KMS-11 (cell line): ENCODE measurements at regions not wholly inside any gene's neighbourhood (a gene's known extent, or its start where the extent isn't known, plus 50 kb on each side); places are given as distances from the start of the nearest gene placed in this dataset.

ENCODE experiments used
- H2AFZ ChIP-seq: fragments of 200-600 bp; sonication (generic); 2 replicates; pipeline ENCODE4 v1.6.1; 2016; ENCODE audit warnings: antibody characterized with exemption, mixed run types, low read depth
- H3K27ac ChIP-seq: fragments of 200-600 bp; sonication (generic); 2 replicates; pipeline ENCODE4 v1.6.1; 2016; ENCODE audit warnings: mild to moderate bottlenecking, mixed run types
- H3K27me3 ChIP-seq: fragments of 200-600 bp; sonication (generic); 2 replicates; pipeline ENCODE4 v1.6.1; 2017; ENCODE audit warnings: mild to moderate bottlenecking, low read depth, mixed run types, moderate library complexity; ENCODE audit not compliant: insufficient read depth
- H3K36me3 ChIP-seq: fragments of 200-600 bp; sonication (generic); 2 replicates; pipeline ENCODE4 v1.6.1; 2017; ENCODE audit warnings: mild to moderate bottlenecking, mixed run types; ENCODE audit not compliant: insufficient read depth
- H3K4me1 ChIP-seq: fragments of 200-600 bp; sonication (generic); 2 replicates; pipeline ENCODE4 v1.6.1; 2016; ENCODE audit warnings: mild to moderate bottlenecking, low read depth, mixed run types; ENCODE audit not compliant: poor library complexity, severe bottlenecking
- H3K4me2 ChIP-seq: fragments of 200-600 bp; sonication (generic); 2 replicates; pipeline ENCODE4 v1.7.0; 2016; ENCODE audit warnings: mild to moderate bottlenecking, mixed run types
- H3K4me3 ChIP-seq: fragments of 200-600 bp; sonication (generic); IDR thresholded peaks from 2 replicates; pipeline ENCODE4 v1.6.1; 2017; ENCODE audit warnings: low read depth, low read length, mixed read lengths; ENCODE audit not compliant: insufficient read depth
- H3K79me2 ChIP-seq: fragments of 200-600 bp; sonication (generic); 2 replicates; pipeline ENCODE4 v1.6.1; 2016; ENCODE audit warnings: low read depth, mixed run types; ENCODE audit not compliant: insufficient read depth
- H3K9ac ChIP-seq: fragments of 200-600 bp; sonication (generic); 2 replicates; pipeline ENCODE4 v1.6.1; 2016; ENCODE audit warnings: mild to moderate bottlenecking, mixed run types
- H4K20me1 ChIP-seq: fragments of 200-600 bp; sonication (generic); 2 replicates; pipeline ENCODE4 v1.6.1; 2016; ENCODE audit warnings: mild to moderate bottlenecking, mixed run types; ENCODE audit not compliant: insufficient read depth
- TF ChIP-seq, protein P1 (sequence below): fragments of 200-600 bp; sonication (generic); conservative IDR thresholded peaks from 2 replicates; pipeline ENCODE4 v1.6.1; 2017; ENCODE audit warnings: low read depth, mild to moderate bottlenecking, antibody characterized with exemption, low read length, moderate library complexity, mixed read lengths

DNA sequence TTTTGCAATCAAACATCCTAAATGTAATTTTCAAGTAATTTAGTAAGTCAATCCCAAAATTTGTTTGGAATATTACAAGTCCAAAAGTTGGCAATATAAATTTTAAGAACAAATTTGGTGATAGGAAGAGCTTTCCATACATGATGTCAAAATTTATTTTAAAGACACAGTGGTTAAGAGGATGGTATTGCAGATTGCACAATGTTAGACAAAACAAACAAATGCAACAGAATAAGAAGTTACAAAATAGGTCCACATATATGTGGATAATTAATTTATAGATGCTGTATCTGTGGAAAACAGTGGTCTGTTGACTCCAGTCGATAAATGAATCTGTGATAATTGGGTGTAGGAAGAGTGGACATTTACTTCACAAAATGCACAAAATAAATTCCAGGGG lies 358.5 kb downstream of the PCDH7 start:
- H3K4me2 ChIP-seq: no peak overlapping the region
- H3K79me2 ChIP-seq: no peaks in the 10 kb centered on the region
- H3K36me3 ChIP-seq: no peaks in the 10 kb centered on the region
- no peak overlapping the region for H3K9ac ChIP-seq
- no peaks in the 10 kb centered on the region for H3K27me3 ChIP-seq
- no peak overlapping the region for H2AFZ ChIP-seq
- no peak overlapping the region for H3K4me3 ChIP-seq
- H3K27ac ChIP-seq: no peak overlapping the region
- no peaks in the 10 kb centered on the region for H4K20me1 ChIP-seq
- H3K4me1 ChIP-seq: no peaks in the 10 kb centered on the region
- TF ChIP-seq, protein P1, sequence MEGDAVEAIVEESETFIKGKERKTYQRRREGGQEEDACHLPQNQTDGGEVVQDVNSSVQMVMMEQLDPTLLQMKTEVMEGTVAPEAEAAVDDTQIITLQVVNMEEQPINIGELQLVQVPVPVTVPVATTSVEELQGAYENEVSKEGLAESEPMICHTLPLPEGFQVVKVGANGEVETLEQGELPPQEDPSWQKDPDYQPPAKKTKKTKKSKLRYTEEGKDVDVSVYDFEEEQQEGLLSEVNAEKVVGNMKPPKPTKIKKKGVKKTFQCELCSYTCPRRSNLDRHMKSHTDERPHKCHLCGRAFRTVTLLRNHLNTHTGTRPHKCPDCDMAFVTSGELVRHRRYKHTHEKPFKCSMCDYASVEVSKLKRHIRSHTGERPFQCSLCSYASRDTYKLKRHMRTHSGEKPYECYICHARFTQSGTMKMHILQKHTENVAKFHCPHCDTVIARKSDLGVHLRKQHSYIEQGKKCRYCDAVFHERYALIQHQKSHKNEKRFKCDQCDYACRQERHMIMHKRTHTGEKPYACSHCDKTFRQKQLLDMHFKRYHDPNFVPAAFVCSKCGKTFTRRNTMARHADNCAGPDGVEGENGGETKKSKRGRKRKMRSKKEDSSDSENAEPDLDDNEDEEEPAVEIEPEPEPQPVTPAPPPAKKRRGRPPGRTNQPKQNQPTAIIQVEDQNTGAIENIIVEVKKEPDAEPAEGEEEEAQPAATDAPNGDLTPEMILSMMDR: no peak

DNA sequence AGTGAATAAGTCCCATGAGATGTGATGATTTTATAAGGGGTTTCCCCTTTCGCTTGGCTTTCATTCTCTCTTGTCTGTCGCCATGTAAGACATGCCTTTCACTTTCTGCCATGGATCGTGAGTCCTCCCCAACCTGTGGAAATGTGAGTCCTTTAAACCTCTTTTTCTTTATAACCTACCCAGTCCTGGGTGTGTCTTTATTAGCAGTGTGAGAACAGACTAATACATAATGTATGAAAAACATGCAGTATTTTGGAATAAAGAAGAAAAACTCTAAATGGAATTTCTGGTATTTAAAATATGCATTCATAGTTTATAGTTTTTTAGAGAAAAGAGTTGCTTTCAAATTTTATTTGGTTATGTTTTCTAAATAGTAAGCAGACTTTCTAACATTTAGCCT lies 360.7 kb downstream of the PCDH7 start:
- no peaks in the 10 kb centered on the region for H4K20me1 ChIP-seq
- H3K27me3 ChIP-seq: no peaks in the 10 kb centered on the region
- no peaks in the 10 kb centered on the region for H3K79me2 ChIP-seq
- no peak overlapping the region for H3K4me3 ChIP-seq
- no peaks in the 10 kb centered on the region for H3K36me3 ChIP-seq
- H3K27ac ChIP-seq: no peak overlapping the region
- H3K4me2 ChIP-seq: no peak overlapping the region
- no peaks in the 10 kb centered on the region for H3K4me1 ChIP-seq
- no peak overlapping the region for H3K9ac ChIP-seq
- TF ChIP-seq, protein P1: no peak
- no peak overlapping the region for H2AFZ ChIP-seq

DNA sequence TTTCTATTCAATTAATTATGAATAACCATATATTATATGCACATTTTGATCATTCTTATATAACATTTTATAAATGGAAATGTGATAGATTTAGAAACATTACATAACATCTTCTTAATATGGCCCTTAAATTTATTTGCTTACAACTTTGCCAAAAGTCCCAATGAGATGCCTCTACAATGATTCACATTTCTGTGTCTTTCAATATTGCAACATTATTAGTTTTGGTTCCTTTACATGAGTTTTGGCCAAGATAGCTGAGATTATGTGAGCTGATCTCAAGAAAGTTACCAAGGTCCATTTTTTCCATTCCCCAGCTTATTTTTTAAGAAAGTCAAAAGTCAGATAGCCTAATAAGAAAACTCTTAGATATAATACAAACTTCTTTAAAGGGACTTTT lies 361.2 kb downstream of the PCDH7 start:
- no peak overlapping the region for H2AFZ ChIP-seq

DNA sequence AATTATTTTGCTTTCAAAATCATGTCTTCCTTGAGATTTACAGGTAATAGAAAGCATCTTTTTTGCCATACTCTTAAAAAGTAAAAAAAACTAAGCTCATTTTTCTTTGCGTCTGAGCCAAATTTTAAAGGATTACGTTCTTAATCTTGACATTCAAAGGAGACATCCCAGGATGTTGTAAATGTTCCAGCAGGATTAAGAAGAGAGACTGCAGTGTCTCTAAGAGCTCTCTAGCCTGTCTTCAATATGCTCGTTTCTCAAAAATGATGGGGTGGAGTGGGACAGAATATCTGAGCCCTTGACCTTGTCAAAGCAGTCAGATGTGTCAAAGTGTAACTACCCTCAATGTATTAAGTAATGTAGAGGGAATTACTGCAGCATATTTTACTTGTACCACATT lies 363.3 kb downstream of the PCDH7 start:
- Histone ChIP-seq H3K4me2 (no peak overlapping the region), H3K4me1 (no peaks in the 10 kb centered on the region), H2AFZ (no peak overlapping the region), H3K9ac (no peak overlapping the region), H3K36me3 (no peaks in the 10 kb centered on the region), H4K20me1 (no peaks in the 10 kb centered on the region), H3K79me2 (no peaks in the 10 kb centered on the region), H3K27ac (no peak overlapping the region), H3K27me3 (no peaks in the 10 kb centered on the region), H3K4me3 (no peak overlapping the region)
- TF ChIP-seq, protein P1: no peak

More for the DNA sequence above, 361.2 kb downstream of the PCDH7 start:
- Histone ChIP-seq H3K4me3 (no peak overlapping the region), H3K9ac (no peak overlapping the region), H3K36me3 (no peaks in the 10 kb centered on the region), H3K79me2 (no peaks in the 10 kb centered on the region), H3K27me3 (no peaks in the 10 kb centered on the region), H4K20me1 (no peaks in the 10 kb centered on the region), H3K27ac (no peak overlapping the region), H3K4me2 (no peak overlapping the region), H3K4me1 (no peaks in the 10 kb centered on the region)
- TF ChIP-seq, protein P1: no peak
